Stimulated activated CD4-positive, alpha-beta T cell treated with anti-CD3 and anti-CD28 coated beads, Interleukin-15, amount 100 ng/mL, for 48 hours (primary cell): ENCODE measurements at regions not wholly inside any gene's neighbourhood (a gene's known extent, or its start where the extent isn't known, plus 50 kb on each side); places are given as distances from the start of the nearest gene placed in this dataset.

Source experiments
- DNase-seq, 2 donors: peaks; one replicate each; pipeline ENCODE4 v3.0.0-alpha.2; 2020; ENCODE audit warnings: low read depth in 2 of 2

DNA sequence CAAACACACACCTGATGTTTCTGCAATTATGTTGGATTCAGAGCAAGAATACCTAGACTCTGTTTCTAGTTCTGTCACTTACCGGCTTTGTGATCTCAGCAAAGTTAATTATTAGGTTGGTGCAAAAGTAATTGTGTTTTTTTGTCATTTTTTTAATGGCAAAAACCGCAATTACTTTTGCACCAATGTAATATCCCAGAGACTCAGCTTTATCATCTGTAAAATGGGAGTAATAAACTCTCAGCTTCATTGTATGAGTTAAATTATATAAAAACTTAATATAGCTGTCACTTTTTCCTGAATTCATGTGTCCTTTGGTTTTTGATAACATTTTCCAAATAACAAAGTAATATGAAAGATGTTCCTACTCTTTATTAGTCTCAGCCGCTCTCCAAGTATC, 251.7 kb downstream of the TRIB2 start:
- no peak for DNase-seq

DNA sequence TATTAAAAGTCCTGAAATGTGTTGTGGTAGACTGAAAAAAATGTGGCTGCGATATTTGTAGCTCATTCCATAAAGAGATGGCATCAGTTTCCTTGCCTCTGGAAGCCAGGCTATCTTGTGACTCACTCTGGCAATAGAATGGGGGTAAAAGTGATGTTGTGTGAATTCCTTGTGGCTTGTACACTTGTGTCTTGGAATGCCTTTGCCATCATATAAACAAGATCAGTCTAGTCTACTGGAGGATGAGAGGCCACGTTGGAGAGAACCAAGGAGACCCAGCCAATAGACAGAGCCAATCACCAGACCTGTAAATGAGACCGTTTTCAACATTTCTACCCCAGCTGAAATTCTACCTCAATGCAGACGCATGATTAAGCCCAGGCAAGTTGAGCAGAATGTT, 254.1 kb downstream of the TRIB2 start:
- no peak for DNase-seq

DNA sequence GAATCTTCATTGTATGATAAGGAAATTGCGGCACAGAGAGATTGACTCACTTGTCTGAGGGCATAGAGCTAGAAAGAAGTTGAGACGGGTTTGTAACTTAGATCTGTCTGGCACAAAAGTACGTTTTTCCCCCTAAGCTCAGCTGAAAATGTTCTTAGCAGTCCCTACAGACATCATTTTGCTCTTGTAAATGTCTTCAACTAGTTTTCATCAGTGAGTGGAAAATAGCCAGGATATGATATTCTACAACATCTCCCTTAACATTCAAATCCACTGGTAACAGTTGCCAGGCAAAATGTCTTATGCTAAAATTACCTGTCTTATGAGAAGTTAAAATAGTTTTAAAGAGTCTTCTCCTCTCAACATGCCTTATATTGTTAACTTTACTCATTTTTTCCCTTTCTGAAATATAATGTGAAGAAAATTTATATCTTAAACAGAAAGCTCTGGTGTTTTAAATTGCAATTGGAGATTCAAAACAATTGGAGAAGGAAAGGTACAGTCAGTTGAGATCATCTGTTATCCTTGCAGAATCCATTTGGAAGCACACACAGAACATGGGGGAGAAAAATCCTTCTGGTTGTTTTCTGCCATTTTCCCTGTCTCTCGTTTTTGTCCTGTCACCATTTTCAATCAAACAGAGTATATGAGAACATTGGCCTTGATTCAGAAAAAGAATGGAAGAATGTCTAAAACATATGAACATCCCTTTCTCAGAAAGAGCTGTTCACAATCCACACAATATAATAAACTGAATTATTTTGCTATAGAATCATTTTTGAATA, 255.0 kb downstream of the TRIB2 start:
- no peak for DNase-seq

DNA sequence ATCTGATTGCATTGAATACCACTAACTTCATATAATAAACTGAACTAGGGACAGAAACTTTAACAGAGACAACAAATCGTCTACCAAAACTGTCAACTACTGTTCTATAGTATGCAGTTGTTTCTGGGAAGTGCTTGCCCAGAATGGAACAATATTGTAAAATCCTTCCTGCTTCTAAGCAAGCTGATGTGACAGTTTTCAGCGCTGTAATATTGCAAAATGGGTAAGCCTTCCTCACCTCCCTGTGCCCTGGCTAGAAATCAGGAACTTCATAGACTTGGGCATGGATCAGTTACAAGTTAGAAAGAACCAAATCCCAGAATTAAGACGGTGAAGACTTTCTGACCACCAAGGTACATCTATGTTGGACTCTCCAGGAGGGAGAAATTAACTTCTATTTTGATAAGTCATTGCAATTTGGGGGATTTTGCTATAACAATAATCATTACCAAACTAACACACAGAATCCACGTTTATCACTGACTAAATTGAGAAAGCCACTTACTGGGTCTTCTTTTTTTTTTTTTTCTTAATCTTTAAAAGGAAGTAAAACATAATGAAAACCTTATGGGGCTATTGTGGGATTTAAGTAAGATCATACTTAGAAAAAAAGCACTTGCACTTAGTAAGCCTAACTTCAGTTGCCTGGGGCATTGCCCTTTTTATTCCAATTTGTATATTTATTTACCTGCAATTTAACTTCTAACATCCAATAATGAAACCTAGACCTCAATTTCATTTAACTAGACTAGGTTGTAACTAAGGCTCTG, 261.5 kb downstream of the TRIB2 start:
- no peak for DNase-seq

DNA sequence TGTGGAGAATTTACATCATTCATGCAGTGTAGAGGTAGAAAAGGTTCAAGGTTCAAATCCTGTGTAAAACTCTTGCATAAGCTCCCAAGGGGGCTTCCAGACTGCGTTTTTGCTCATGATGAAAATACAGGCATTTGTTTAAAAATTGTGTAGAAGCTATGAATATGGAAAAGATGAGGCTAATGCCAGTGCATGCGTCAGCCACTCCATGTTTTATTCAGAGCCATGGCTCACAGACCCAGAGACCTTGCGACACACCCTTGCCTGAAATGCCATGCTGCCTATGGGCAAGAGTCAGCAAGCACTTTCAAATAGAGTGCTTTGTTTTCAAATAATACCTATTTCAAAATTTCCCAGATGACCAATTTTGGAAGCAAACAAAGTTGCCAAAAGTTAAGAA, 262.3 kb downstream of the TRIB2 start:
- DNase-seq, result no peak

DNA sequence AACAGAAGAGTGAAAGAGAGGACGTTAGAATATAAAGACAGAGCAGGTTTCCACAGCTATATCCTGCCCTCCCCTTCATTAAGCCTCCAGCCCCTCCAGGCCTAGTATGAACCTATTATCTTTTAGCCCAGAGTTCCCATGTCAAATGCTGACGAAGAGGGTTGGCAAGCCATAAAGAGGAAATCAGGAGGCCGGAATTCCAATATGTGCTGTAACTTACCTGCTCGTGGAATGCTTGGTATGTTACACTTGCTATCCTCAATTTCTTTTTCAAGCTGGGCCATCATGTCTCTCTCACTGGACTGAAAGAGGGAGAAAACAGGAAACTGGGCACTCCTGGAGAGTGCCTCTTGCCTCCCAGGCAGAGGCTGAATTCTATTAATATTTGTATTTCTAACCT, 264.1 kb downstream of the TRIB2 start:
- DNase-seq, result no peak

DNA sequence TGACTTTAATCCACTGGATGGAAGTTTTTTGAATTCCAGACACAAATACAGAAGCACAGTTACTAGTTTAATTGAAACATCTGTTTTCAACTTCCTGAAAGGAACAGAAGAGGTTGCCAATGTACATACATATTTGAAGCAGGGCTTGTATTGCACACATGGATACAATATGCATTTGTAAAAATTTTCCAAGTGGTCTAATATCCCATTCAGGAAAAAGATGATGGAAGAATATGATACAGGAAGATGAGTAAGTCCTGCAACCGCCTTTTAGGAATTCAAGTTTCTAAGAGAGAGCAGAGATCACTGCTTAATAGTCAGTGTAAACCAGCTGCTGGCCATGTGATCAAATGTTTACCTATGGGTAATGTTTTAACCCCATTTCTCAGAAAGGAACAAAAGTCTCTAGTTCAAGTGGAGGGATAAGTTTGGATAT, 265.4 kb downstream of the TRIB2 start:
- no peak for DNase-seq

DNA sequence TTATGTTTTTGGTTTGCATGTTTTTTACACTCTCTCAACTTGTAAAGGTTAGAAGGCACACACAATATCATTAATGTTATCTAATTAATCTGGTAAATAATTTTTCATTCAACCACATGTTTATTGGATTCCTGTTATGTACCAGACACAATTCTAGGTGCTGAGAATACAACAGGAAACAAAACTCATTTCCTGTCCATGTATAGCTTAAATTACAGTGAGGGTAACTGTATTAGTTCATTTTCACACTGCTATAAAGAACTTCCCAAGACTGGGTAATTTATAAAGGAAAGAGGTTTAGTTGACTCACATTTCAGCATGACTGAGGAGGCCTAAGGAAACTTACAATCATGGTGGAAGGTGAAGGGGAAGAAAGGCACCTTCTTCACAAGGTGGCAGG, 270.5 kb downstream of the TRIB2 start:
- DNase-seq, result no peak

DNA sequence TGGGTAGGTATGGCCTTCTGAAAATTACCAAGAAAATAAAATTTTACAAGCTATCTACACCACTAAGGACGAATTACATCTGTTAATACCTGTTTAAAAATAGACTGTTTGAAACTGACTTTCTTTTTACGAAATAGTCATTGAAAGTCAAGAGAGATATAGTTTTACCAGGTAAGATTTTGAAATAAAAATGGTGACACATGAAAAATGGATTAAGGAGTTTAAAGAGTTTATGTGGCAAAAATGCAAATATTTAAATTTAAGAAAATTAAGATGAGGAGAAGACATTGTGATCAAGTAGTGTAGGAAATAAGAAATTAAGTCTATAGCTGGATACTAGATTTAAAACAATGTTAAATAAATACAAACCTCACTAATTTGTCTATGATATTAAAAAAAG, 271.5 kb downstream of the TRIB2 start:
- DNase-seq, result no peak

DNA sequence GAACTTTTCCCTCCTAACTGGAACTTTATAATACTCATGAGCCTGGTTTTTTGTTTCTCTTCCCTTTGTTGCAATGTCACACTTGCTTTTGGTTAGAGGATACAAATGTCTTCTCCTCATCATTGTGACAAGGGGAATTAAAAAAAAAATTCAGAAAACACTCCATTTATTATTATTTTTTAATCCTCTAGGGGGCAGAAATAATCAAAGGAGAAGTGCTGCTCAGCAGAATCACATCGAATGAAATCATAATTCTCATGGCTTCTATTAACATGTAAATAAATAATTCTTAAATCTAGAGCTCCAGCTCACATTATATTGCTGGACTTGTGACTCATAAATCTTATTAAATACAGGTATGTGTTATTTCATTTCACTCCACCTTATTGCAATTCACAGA, 273.8 kb downstream of the TRIB2 start:
- DNase-seq, result no peak

DNA sequence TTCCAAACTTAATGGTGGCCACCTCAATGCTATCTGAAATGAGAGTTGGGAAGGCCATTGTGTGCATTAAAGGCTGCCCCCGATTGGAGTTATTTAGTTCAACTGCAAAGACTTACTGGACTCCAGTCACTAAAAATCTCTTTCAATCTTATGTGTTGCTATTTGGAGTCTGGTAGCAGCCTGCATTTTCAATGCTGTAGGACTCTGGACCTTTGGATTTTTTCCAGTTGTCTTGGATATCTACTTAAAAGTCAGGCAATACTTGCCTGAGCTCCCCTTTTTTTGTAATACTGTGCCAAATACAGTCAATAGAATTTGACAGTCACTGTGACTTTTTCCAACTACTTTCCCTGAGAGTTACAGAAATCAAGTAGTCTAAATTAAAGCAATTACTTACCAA, 281.9 kb downstream of the TRIB2 start:
- no peak for DNase-seq

DNA sequence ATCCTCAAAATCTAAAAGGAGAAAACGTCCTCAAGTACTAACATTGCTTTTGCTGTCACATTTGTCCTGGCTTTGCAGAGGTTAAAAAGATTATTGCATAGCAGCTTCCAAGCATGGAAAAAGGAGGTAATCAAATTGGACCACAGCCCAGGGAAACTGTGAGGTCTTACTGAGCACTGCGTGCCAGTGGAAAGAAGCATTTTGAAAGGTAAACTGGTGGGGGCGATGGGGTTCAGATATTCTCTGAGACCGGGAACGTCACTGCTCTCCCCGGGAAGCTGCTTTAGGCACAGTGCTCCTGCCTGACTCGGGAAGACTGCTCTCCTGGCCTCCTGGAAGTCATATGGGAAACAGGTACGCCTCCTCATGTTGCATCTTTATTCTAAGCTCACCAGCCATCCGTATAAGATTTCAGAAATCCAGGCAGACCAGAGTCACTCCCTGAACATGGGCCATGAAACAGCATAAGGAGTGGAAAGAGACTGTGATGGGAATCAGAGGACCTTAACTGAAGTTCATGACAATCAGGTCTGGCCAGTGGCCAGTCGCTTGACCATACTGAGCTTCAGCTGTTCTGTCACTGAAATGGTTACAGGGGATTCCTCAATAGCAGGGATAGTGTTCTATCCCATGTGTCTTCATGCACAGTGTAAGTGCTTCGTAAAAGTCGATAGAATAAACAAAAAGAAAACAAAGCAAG, 284.1 kb downstream of the TRIB2 start:
- no peak for DNase-seq

DNA sequence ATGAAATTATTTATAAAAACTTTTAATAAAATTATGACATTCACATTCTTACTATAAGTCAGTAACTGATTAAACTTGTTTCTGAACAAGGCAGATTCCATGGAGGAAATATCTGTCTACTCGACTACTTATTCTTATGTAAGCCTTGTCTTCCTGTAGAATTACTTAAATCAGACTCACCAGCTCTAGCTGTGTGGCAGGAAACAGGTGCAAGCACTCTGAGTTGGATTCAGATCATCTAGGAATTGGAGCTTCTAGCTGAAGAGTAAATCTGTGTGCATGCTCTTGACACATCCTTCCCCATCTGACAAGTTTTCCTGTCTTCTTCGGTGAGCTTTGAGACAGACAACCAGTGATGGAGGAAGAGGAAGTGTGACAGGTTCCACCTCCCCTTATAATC, 284.7 kb downstream of the TRIB2 start:
- no peak for DNase-seq

DNA sequence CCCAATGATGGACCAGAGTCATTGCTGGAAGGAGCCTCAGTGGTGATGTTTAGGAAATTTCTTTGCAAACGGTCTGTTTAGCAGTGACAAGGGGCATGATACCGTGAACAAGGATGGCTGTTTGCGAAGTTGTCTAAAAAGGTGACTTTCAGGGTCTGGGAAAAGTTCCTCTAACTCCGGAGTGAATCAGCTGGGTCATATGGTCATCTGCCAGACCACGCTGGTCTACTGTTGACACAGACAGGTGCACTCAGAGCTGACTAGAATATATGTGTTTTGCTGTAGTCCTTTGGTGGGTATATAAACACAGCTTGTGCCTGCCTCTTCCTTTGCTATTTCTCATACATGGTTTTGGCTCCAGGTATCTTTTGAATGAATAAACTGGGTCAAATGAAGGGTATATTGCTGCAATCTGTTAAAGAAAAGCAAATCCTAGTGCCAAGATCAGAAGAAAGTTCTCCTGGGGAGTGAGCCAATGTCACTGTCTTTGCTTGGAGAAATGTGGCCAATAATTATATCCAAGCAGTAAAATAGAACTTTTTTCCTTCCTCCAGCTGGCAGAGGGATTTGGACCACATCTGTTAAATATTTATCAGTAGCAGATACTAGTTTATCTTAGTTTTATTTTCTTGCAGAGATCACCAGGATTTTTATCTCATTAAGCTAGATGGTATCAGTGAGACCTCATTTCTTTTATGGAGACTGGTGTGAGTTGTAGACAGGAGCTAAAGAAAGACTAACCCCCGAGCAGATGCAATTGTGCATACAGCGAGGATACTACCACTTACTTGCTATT, 286.0 kb downstream of the TRIB2 start:
- DNase-seq, result no peak

DNA sequence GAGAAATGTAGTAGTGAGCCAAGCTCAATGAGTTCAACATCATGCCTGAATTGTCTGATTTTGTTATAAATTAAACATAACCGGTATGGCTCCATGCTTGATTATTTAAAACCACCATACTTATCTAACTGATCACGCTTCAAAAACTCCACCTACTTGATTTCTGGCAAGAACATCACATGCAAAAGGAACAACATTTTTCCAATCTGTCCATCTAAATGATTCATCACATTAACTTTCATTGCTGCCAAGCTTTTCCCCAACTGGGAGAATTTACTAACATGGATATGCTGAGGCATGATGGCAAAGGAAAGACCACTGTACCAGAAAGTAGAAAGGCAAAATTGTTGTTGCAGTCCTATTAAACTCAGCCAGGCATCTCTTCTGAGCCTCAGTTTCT, 286.8 kb downstream of the TRIB2 start:
- no peak for DNase-seq

DNA sequence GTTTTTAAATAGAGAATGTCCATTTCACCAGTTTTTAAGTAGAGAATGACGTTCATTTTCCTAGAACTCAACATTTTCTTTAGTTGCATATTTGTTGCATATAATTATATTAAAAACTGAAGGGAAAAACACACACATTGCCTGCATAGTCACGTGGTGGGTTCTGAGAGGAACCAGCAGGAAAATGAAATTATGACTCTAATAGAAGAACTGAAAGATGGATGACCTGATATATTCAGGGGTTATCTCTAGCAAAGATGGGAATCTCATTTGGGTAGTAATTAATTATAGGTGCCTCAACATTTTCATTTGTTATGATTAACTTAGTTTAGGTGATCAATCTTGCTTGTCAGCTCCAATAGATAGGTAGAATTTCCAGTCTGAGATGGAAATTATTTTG, 288.3 kb downstream of the TRIB2 start:
- DNase-seq, result no peak

DNA sequence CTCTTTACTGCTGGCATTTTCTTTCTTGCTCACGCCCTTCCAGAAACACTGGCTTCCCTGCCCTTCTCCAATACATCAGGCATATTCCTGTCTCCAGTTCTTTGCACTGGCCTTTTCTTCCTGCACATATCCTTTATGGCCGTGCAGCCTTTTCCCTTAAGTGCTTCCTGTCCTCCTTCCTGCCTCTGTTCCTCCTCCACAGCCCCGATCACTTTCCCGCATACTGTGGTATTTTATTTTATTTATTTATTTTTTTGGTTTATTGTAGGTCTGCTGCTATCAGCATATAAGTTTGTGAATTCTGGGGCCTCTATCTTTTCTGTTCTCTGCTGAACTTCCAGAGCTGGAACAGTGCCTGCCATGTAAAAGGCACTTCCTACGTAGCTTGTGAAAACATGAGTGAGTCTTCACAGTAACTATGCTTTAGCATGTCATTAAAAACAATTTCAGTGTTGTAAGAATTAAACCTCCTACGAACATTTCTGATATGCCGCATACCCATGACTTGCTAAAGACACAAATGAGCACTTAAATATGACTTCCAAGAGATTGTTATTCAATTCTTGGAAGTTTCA, 289.1 kb downstream of the TRIB2 start:
- DNase-seq, result no peak

DNA sequence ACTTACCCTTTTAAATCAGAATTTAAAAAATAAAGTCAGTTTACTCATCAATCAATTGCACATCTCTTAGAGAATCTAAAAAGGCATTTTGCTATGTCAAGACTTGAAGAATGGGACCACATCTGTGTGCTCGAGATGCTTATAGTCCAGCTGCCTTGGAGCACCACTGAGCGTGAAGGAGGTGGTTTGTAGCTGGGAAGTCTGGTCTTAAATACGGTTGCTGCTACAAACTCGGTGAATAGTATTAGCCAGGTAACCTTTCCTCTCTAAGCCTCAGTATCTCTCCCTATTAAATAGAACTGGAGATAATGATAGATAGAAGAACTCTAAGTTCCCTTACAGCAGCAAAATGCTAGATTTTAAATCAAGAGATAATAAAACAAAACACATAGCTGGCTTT, 289.7 kb downstream of the TRIB2 start:
- DNase-seq, result no peak

DNA sequence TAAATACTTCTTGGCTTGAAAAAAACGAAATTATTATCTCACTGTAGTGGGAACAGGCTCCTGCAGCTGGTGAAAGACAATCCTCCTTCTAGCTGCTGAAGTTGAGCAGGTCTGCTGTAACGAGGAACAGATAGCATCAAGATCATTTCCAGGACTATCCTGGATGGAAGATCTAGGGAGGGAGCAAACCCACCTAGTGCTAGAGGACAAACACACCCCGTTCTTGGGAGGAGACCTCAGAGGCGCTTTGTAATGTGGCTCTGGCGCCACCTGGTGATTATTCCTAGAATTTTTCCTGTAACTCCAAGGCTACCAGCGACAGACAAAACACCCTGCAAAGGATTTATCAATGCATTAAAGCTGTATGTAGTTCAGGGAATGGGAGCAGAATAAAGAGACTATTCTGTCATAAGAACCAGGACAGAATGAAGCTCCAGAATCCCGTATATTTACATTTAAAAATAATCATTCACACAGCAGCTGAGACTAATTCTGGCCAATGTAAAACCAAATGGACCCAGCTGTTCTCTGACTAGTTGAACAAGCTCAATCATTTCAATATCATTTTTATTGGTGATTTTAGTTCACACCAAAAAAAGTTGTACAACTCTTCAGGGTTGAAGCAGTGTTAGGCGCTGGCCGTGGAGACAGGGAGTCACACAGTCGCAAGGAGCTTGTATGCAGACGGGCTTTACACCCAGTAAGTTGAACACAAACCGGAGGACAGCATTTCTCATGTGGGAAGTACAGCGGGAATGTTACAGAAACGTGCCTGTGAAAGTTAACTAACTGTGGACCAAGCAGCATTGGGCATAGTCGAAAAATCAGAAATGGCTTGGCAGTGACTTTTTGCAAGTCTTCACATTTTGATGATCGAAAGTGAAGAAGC, 290.3 kb downstream of the TRIB2 start:
- DNase-seq, result peak; percentile 18 to 37

DNA sequence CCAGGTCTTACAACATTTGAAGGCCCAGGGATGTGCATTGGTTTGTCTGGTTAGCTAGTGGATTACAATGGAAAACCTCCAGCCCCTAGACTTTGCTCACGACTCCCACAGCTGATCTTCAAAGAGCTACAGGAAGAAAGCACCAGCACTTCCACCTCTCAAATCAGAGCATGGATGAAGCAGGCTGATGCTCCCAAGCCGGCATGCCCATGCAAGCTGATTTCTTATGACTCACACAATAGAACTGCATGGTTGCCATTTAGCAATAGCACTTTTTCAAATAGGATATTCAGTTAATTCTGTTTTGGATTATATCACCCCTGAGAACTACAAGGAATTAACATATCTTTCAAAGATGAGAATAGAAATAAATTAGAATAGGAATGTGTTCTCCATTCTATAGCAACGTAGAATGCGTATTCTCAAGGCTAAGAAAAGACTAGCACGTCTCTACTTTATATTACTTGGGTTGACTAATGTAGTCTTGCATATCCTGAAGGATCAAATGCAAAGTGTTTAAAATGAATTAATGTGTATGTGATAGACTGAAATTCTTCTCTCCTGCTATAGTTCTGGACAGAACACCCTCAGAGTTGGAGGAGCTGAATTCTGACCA, 292.4 kb downstream of the TRIB2 start:
- DNase-seq, result no peak
